GM18868 (cell line): ENCODE measurements at regions not wholly inside any gene's neighbourhood (a gene's known extent, or its start where the extent isn't known, plus 50 kb on each side); places are given as distances from the start of the nearest gene placed in this dataset.
"Not testable (repeated sequence)": the region's sequence is repeated elsewhere in the genome, so short reads cannot be mapped to it uniquely, and the experiment has no call there.

ENCODE experiments used
- ATAC-seq: cut with Tn5 transposase; IDR thresholded peaks from one replicate; pipeline ENCODE4 v1.9.1; 2021; ENCODE audit warnings: mild to moderate bottlenecking, moderate library complexity; ENCODE audit not compliant: unreplicated experiment

DNA sequence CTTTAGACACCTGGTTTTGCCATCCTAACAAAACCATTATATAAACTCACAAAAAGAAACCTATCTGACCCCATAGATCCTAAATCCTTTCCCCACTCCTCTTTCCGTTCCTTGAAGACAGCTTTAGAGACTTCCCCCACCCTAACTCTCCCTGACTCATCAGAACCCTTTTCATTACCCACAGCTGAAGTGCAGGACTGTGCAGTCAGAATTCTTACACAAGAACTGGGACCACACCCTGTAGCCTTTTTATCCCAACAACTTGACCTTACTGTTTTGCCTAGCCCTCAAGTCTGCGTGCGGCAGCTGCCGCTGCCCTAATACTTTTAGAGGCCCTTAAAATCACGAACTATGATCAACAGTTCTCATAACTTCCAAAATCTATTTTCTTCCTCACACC is 254.9 kb upstream of the GULP1 start:
- not testable (repeated sequence) for ATAC-seq

DNA sequence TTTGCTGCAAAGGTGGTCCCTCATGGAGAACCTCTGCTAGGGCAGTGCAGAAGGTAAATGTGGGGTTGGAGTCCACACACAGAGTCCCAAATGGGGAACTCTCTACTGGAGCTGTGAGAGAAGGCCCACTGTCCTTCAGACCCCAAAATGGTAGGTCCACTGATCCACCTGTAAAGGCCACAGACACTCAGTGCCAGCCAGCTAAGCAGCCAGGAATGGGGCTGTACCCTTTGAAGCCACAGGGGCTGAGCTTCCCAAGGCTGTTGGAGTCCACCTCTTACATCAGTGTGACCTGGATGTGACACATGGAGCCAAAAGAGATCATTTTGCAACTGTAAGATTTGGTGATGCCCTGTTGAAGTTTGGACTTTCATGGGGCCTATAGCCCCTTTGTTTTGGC is 252.4 kb upstream of the GULP1 start:
- ATAC-seq, result no peak

DNA sequence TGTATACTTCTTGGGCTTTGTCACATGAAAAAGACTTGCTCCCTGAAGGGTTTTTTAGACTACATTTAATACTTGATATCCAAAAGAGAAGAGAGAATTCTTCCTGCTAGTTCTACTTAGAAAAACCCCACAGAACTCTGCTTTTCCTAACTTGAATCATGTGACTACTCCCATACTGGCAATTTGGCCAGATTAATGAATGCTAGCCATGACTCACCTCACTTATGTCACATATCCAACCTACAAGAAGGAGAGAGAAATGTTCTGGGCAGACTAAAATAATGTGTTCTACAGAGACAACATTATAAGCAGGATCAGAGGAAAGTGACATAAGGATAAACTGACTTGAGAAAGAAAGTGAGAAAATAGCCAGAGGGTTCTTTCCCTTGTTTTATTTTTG is 249.3 kb upstream of the GULP1 start:
- ATAC-seq, result no peak

DNA sequence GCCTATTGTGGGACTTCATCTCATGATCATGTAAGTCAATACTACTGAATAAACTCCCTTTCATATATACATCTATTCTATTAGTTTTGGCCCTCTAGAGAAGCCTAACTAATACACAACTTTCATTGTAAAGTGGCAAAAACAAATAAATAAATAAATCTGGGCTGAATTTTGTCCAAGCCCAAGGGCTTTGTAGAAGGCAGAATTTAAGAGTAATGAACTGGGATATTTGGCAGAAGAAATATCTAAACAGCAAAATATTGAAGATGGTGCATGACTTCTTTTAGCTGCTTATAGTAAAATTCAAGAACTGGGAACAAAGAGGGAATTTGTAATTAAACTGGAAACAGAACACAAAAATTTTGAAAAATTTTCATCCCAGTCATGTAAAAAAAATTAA is 246.7 kb upstream of the GULP1 start:
- ATAC-seq, result no peak

DNA sequence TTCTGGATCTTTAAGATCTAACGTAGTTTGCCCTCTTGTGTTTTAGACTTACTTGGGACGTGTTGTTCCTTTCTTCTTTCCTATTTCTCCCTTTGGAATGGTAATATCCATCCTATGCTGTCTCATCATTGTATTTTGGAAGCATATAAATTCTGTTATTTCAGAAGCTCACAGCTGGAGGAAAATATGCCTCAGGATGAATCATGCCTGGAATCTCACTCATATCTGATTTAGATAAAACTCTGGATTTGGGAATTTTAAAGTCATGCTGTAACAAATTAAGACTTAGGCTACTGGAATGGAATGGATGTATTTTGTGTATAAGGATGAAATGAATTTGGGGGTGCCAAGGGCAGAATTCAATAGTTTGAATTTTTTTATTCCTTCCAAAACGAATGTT is 245.2 kb upstream of the GULP1 start:
- ATAC-seq, result no peak

DNA sequence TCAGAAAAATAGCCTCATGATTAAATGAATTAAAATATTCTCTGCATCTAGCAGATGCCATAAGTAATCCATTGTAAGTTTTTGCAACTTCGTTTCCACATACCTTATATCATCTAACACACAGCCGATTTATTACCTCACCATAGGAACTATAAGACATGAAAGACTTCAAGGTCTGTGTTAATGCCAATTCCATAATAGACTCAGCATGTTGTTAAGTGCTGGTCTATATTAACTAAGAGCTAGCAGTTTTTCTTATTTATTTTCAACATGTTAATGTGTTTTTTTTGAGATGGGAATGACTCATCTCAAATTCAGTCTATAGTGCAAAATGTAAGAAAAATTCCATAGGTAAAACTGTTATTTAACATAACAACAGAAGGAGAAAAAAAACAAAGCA is 243.9 kb upstream of the GULP1 start:
- ATAC-seq, result no peak

DNA sequence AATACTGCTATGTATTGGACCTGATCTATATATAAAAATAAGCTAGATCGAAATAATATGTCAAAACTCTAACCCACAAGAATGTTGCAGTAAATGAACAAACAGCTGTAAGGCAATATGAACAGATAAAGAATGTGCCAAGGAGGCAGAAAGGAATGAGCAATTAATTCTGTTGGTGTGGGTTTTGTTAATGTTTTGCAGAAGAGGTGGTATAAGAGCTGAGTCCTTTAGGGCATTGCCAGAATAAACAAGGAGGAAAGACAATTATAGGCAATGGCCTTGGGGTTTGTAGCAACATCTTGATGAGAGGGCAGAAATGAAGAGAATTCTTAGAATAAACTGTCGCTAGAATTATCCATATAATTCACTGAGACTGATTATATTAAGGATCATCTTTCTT is 240.9 kb upstream of the GULP1 start:
- no peak for ATAC-seq

DNA sequence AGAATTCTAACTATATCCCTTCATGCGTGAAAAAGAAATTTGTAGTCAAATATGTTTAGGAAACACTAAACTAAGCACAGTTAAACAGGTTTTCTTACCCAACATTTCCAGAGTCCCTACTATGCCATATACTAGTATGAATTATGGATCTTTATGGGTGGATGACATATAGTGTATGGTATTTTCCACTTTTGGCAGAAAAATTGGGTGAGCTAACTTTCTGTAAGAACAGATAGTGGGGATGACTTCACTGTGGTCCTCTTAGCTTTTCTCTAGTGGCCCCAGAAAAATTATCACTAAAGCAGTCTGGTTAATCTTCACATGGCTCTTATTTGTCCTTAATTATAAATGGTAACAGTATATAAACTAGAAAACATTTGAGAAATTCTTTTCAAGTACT is 240.0 kb upstream of the GULP1 start:
- ATAC-seq, result no peak

DNA sequence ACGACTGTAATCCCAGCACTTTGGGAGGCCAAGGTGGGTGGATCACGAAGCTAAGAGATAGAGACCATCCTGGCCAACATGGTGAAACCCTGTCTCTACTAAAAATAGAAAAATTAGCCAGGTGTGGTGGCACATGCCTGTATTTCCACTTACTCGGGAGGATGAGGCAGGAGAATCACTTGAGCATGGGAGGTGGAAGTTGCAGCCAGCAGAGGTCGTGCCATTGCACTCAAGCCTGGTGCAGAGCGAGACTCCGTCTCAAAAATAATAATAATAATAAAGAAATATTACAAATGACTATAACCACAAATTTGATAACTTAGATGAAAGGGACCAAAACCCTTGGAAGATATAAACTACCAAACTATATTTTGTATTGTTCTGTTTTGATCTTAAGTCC is 226.3 kb upstream of the GULP1 start:
- no peak for ATAC-seq

DNA sequence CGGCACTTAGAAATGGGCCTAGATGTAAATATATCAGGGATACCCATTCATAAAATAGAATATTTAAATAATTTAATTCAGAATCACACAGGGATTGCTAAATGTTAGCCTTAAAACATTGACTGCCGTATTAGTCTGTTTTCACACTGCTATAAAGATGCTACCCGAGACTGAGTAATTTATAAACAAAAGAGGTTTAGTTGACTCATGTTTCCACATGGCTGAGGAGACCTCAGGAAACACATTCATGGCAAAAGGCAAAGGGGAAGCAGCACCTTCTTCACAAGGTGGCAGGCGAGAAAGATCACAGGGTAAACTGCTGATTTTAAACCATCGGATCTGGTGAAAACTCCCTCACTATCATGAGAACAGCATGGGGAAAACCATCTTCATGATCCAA is 223.6 kb upstream of the GULP1 start:
- no peak for ATAC-seq

DNA sequence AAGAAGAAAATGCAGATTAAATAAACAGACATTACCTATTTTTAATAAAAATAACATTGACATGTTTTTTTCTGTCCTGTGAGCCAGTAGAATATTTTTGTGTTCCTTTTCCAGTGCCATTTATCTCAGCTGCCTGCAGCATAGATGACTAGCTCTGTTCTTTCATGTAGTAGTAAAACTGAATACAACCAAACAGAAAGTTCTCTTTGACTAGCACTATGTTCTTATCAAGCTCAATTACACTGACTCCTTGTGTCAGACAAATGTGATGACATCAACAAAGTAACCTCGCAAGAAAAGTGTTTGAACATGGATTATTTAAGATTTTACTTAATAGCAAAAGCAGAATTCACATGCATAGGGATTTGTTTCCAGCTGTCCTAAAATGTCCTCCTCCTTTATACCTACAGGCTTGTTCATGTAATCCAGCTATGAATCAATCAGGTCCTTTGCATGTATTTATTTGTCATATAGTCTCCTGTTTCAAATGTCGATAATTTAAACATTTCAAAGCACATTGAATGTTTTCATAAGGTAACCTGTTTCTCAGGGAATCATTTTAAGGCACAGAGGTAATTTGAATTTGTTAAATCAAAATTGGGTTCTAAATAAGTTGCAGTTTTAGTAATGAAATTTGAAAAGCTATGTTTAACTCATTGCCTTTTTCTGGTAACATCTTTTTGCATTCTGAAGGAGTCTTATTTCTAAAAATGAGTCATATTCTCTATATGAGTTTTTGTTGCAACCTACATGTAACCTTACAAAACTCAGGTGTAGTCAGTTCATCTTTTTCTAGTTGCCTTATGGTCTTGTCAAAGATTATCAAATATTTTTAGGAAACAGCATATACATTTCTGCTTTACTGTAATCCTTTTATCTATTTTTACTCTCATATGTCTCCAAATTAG is 215.3 kb upstream of the GULP1 start:
- peak; percentile 91 for ATAC-seq

DNA sequence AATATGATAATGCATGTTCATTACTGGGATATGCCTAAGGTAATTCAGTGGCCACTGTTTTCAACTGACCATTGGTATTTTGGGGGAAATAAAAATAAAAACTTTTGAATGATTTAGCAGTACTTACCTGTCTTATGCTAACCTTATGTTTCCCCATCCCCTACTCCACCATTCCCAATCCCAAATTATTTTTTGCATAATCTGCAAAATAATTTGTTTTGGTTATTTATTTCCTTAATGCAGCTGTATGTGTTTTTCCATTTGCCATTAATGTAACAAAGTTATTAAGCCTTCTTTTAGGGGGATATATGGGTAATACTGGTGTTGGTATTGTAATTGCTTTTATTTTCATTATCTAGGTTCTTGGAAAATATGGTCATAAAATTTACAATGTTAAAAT is 213.9 kb upstream of the GULP1 start:
- ATAC-seq, result no peak

DNA sequence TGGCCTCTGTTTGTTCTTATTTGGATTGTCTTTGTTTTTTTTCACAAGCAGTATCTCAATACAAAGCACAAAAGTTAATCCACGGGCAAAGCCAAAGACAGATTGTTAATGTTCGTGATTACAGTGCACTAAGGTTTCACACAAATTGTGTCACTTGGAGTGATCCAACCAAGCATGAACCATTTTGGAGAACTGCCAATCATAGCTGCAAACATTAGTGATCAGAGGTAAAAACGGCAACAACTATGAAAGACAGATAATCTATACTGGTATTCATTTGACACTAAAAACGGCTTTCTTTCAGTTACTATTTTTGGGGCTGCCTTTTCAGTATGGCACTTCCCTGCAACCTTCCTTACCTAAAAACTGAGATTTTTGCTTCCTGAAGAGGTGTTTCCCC is 213.1 kb upstream of the GULP1 start:
- ATAC-seq, result peak; percentile 39

DNA sequence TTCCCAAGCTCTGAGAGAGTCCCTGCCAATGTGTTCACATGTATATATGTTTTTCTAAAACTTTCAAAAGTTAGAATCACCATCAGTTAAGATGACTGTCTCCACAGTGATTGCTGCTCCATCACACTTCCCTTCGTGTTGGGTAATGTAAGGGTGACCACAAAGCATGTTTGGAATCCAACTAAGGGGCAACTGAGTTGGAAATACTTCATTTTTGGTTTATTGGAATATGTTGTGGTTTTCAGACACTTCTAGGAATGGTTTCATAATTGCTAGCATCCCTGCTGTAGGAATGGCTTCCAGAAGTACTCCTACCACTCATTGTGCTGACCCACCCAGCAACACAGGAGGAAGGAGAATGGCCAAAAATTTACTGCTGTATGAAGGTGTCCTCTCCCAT is 212.5 kb upstream of the GULP1 start:
- no peak for ATAC-seq

DNA sequence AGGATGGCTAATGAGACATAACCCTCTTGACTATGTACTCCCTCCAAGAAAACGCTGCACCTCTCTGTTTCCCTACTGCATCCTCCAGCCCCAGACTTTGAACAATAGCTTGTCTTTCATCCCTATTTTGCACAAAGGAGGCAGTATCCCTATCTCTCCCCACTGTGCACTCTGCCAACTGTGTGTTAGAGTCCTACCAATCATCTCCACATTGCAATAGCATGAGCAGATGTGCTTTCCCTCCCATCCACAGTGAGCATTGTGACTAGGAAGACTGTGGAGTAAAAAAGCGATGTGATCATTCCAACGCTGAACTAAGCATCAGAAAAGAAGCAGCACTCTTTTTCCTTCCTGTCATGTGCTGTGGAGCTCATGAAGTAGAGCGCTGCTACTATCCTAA is 206.3 kb upstream of the GULP1 start:
- no peak for ATAC-seq

DNA sequence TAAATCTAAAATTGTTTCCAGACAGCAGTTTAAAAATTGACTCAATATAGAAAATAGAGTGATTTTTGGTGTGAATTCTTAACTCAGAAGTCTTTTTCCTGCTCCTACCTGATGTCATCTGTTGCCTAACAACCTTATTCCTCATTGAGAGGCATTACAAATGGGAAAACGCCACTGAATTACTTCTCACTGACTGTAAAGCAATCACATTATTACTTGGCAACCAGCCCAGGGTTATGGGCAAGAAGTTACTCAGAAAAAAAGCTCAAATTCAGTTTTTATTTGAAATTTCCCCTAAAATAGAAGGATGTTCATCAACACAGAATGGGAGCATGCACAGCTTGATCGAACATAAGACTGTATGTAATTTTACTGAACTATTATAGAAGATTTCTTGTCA is 201.8 kb upstream of the GULP1 start:
- no peak for ATAC-seq

DNA sequence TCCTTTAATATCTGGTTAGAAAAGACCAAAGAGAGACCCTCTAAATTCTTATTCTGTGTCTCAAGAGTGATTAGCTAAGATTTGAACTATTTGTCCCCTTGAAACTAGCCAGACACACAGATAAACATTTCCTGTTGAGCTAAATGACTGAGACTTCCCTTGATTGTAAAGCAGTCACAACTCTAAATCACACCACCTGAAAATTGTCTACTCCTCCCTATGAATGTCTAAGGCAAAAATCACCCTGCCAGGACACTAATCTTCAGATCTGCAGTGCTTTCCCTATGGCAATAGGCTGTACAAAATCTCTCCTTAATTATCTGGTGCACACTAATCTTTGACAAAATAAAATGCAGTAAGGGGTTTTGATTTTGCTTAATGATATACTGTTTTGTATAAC is 200.5 kb upstream of the GULP1 start:
- ATAC-seq, result no peak

DNA sequence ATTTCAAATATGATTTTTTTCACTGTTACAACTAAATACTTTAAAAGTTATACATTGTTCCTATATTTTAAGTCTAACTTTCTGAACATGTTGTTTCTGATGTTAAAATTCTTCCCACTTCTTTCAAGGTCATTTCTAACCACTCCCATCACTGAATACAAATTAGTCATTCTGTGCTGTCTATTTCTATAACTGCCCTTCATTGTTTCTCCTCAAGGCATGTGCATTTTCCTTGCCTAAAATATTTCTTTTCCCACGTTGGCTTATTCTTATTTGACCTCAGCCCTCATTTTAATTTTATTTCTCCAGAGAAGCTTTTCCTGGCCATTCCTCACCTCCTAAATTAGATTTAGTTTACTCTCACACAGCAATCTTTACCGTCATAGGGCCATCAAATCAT is 198.9 kb upstream of the GULP1 start:
- no peak for ATAC-seq

DNA sequence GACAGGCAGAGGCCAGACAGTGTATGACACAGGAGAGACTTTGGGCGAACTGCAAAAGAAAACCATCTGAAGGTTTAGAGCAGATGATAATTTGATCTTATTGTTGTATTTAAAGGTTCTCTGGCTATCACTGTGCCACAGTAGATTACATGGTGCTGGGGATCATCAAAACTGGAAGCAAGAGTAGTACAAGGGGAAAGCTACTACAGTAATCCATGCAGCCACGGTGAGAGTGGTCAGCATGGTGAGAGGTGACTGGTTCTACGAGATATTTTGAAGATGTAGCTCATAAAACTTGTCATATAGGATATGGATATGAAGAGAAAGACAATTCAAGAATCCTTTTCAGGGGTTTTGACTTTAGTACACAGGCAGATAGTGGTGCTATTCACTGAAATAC is 194.8 kb upstream of the GULP1 start:
- no peak for ATAC-seq

DNA sequence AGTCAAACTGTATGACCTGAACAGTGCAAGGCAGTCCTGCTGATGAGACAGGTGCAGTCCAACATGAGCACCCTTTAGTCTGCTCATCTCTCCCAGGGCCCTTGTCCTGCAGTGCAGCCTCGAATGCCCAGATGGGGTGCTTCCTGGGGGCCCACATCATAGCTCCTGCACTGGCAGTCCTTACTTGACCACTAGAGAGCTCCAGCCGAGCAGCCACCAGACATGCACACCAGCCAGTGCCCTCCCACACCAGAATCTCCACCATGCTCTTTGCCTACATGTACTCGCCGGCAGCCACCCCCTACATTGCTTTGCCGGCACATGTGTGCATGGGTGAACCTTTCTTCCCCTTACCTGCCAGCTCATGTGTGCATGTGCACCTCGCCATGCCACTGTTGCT is 188.8 kb upstream of the GULP1 start:
- no peak for ATAC-seq

DNA sequence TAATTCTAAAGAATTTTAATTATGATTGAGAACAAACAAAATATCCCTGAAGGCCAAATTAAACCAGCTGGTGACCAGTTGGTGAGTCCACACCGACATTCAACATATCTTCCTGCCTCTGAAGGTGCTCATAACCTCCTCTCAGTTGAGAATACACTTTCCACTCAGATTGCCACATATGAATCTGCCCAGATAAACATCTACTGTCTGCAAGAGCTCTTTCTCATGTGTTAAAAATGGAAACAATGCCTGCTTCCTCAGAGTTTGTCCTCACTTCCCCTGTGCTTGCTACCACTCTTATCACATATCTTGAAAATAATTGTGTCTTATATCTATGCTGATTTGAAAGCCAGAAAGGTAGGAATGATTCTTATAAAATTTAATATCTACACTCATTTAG is 177.7 kb upstream of the GULP1 start:
- ATAC-seq, result no peak

DNA sequence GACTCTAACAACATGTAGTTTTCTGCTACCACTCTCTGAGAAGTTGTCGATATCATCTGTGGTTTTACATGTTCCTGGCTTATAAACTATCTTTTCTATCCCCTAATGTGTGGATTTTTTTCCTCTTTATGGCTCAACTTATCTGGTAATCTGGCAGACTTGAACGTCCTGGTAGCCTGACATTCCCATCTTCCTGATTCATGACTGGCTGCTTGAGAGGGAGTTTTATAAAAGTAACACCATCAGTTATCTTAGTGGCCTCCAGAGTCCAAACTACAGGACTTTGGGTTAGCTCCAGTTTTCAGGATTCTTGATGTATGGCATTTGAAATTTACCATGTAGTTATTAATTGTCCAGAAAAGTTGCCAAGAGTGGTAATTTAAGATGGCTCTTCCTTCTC is 174.0 kb upstream of the GULP1 start:
- no peak for ATAC-seq

DNA sequence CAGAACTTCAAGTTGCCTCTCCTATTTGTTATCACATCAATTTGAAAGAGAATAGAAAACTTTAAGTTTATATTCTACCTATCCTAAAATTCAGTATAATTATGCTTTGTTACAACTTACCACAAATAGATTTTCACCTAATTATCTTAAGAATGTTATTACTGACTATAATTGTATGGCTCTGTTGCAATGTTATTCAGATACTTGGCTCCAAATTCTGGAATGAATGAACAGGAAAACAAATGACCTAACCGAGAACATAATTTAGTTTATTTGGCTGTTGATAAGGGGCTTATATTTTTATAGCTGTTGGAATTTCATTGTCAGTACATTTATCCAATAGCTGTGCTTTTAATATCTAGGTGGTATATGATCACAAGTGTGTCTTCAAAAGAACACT is 173.2 kb upstream of the GULP1 start:
- no peak for ATAC-seq
